Tibial artery (tissue), 4 donors: ENCODE measurements at regions not wholly inside any gene's neighbourhood (a gene's known extent, or its start where the extent isn't known, plus 50 kb on each side); places are given as distances from the start of the nearest gene placed in this dataset.

ENCODE experiments used
- DNase-seq, 2 donors: peaks; one replicate each; pipeline ENCODE4 v3.0.0-alpha.2; 2019
- H3K27ac ChIP-seq, 2 donors: fragments of 200-600 bp; sonication (generic) in 1 of 2; 1 replicate in 1 of 2; 2 replicates in 1 of 2; pipeline ENCODE4 v1.5.1; 2018 to 2019; ENCODE audit warnings: mild to moderate bottlenecking in 1 of 2
- H3K27me3 ChIP-seq, 2 donors: fragments of 200-600 bp; sonication (generic) in 1 of 2; one replicate each; pipeline versions ENCODE4 v1.5.1 to v1.6.0; 2016 to 2019
- H3K36me3 ChIP-seq, 3 donors: fragments of 200-600 bp; sonication (generic) in 2 of 3; one replicate each; pipeline ENCODE4 v1.5.1; 2016 to 2019; ENCODE audit warnings: mild to moderate bottlenecking in 2 of 3
- H3K4me1 ChIP-seq, 4 donors: fragments of 200-600 bp; sonication (generic) in 2 of 4; 1 replicate in 3 of 4; 2 replicates in 1 of 4; pipeline ENCODE4 v1.5.1; 2016 to 2019
- H3K4me3 ChIP-seq, 2 donors: fragments of 200-600 bp; sonication (generic) in 1 of 2; 1 replicate in 1 of 2; 2 replicates in 1 of 2; pipeline ENCODE4 v1.5.1; 2018 to 2019; ENCODE audit warnings: mild to moderate bottlenecking in 2 of 2
- H3K9me3 ChIP-seq, 3 donors: fragments of 200-600 bp; sonication (generic) in 1 of 3; one replicate each; pipeline ENCODE4 v1.5.1; 2016 to 2019
- intact Hi-C: fragments of 100-400 bp; cut with DNase I; formaldehyde crosslinking; loops from one replicate; pipeline ENCODE4 v1.15.0; 2023; ENCODE audit warnings: low total_unique reads
- TF ChIP-seq, protein P1 (sequence below), 2 experiments: fragments of 200-600 bp in 1 of 2; fragments of 450-650 bp in 1 of 2; IDR thresholded peaks; one replicate each; pipeline ENCODE4 v1.5.1; 2017 to 2019; ENCODE audit warnings: antibody characterized with exemption in 2 of 2, mild to moderate bottlenecking in 1 of 2, moderate library complexity in 1 of 2

- TF ChIP-seq, protein P1, sequence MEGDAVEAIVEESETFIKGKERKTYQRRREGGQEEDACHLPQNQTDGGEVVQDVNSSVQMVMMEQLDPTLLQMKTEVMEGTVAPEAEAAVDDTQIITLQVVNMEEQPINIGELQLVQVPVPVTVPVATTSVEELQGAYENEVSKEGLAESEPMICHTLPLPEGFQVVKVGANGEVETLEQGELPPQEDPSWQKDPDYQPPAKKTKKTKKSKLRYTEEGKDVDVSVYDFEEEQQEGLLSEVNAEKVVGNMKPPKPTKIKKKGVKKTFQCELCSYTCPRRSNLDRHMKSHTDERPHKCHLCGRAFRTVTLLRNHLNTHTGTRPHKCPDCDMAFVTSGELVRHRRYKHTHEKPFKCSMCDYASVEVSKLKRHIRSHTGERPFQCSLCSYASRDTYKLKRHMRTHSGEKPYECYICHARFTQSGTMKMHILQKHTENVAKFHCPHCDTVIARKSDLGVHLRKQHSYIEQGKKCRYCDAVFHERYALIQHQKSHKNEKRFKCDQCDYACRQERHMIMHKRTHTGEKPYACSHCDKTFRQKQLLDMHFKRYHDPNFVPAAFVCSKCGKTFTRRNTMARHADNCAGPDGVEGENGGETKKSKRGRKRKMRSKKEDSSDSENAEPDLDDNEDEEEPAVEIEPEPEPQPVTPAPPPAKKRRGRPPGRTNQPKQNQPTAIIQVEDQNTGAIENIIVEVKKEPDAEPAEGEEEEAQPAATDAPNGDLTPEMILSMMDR (IDR thresholded peaks at IDR 0.05), result no peak
- Histone ChIP-seq H3K27ac (no peak overlapping the region), H3K9me3 (no peaks in the 10 kb centered on the region), H3K4me1 (no peaks in the 10 kb centered on the region), H3K36me3 (no peaks in the 10 kb centered on the region), H3K27me3 (no peaks in the 10 kb centered on the region), H3K4me3 (no peak overlapping the region)
- intact Hi-C loops, result no loop called here
- DNase-seq, result no peak
Measured at GRCh38 chr12:65664715-65665250, 159.5 kb upstream of the HMGA2 start.

DNA sequence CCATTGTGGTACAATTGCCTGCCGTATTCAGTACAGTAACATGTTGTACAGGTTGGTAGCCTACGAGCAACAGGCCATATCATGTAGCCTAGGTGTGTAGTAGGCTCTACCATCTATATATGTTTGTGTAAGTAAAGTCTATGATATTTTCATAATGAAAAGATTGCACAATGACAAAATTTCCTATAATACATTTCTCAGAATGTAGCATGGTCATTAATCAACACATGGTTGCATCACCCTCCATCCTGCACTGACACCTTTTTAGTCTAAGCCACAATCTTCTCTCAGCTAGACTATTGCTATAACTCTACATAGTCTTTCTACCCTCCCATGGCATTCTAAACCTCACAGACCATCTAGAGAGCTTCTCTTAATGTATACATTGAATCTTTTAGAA is 158.5 kb upstream of the HMGA2 start:
- Histone ChIP-seq H3K27me3 (no peaks in the 10 kb centered on the region), H3K9me3 (no peaks in the 10 kb centered on the region), H3K36me3 (no peaks in the 10 kb centered on the region), H3K4me1 (no peaks in the 10 kb centered on the region), H3K27ac (no peak overlapping the region), H3K4me3 (no peak overlapping the region)
- intact Hi-C loops, result no loop called here
- TF ChIP-seq, protein P1 (IDR thresholded peaks at IDR 0.05), result no peak
- DNase-seq, result no peak

GRCh38 chr12:65666876-65667275 is 157.4 kb upstream of the HMGA2 start:
- Histone ChIP-seq H3K4me1 (no peaks in the 10 kb centered on the region), H3K27ac (no peak overlapping the region), H3K9me3 (no peaks in the 10 kb centered on the region), H3K27me3 (no peaks in the 10 kb centered on the region), H3K36me3 (no peaks in the 10 kb centered on the region), H3K4me3 (no peak overlapping the region)
- intact Hi-C loops, result no loop called here
- DNase-seq, result no peak
- TF ChIP-seq, protein P1 (IDR thresholded peaks at IDR 0.05), result no peak

DNA sequence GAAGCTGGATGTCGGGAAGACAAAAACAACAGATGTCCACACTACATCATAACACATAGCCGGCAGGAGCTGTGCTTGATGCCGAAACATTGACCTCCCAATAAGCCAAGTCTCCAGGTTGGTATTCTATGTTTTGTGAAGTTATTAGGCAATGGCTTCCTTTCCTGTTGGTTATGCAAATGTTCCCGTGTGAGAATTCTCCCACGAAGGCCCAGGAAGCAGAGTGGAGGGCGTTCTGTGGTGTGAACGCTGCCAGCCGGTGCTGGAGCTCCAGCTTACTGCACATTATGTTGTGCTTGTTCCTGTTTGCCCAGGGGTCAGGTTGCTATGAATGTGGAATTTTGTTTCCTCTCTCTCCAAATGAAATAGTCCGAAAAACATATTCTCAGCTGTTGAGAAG is 156.4 kb upstream of the HMGA2 start:
- Histone ChIP-seq H3K4me1 (no peaks in the 10 kb centered on the region), H3K4me3 (no peak overlapping the region), H3K27me3 (no peaks in the 10 kb centered on the region), H3K9me3 (no peaks in the 10 kb centered on the region), H3K36me3 (no peaks in the 10 kb centered on the region), H3K27ac (no peak overlapping the region)
- TF ChIP-seq, protein P1 (IDR thresholded peaks at IDR 0.05), result no peak
- no peak for DNase-seq
- intact Hi-C loops, result no loop called here

DNA sequence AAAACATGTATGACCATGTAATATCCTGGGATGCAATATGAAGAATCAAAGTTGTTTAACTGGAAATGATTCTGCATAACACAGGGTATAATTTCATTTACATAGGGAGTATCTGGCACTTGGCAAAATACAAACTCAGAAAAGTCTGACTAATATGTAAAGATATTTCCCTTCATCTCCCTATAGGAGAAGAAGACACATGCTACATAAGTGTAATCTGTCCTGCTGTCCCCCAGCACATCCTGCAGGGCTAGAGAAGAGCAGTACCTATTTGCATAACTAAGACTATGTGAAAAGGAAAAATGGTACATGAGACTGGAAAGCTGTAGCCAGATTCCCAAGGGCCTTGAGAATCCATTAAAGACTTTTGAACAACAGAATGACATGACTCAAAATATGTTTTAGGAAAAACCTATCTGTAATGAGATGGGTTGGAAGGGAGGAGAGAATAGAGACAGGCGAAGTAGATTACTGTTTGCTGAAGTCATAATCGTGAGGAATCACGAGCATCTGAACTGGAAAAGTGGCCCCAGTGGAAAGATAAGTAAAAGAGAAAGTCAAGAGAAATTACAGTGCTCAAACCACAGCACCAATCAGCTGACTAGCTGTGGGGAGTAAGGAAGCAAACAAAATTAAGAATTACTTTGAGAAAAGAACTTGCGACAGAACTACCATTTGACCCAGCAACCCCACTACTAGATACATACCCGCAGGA is 155.1 kb upstream of the HMGA2 start:
- no peaks in the 10 kb centered on the region for H3K4me1 ChIP-seq
- intact Hi-C loops, result no loop called here
- H3K27me3 ChIP-seq, result no peaks in the 10 kb centered on the region
- H3K4me3 ChIP-seq, result no peak overlapping the region
- no peak for DNase-seq
- H3K36me3 ChIP-seq, result no peaks in the 10 kb centered on the region
- no peaks in the 10 kb centered on the region for H3K9me3 ChIP-seq
- TF ChIP-seq, protein P1 (IDR thresholded peaks at IDR 0.05), result no peak
- no peak overlapping the region for H3K27ac ChIP-seq
